Glomerular endothelial cell (primary cell): ENCODE measurements at regions not wholly inside any gene's neighbourhood (a gene's known extent, or its start where the extent isn't known, plus 50 kb on each side); places are given as distances from the start of the nearest gene placed in this dataset.

Experiments used
- DNase-seq: peaks from one replicate; pipeline ENCODE4 v3.0.0-alpha.2; 2011; ENCODE audit warnings: low read depth, low spot score; ENCODE audit errors: extremely low read depth

GRCh38 chr5:34480810-34481528 lies 175.2 kb upstream of the RAI14 start:
- DNase-seq: no peak

GRCh38 chr5:34483442-34484033 lies 172.6 kb upstream of the RAI14 start:
- no peak for DNase-seq

- DNase-seq: no peak
Measured at GRCh38 chr5:34484216-34484920, 171.8 kb upstream of the RAI14 start.

- DNase-seq: no peak
Measured at GRCh38 chr5:34485768-34486030, 170.4 kb upstream of the RAI14 start.

DNA sequence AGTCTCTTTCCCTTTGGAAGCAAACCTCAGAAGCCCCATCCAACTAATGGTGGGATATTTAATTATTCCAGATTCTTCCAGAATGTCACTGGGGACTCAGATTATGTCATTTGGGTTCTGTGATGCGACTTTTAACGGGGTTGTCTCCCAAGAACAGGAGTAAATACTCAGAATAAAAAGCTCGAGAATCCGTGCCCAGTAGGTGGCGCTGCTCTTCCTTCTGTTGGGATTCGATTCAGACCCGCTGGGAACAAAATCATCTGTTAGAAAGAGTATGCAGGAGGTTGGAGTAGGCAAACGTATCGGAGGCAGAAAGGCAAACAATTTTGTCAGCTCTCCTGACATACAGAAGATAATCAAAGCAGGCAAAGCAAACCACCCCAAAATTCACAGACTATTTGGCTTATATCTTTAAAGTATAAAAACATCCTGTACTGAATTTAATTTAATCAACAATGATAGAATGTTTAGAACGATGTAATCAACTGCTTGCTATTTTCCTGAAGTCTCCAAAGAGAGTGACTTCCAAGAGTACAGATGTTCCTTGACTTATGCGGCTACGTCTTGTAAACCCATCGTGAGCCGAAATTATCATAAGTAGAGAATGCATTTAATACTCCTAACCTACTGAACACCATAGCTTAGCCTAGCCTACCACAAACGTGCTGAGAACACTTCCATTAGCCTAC lies 169.8 kb upstream of the RAI14 start:
- peak; percentile 81 for DNase-seq

DNA sequence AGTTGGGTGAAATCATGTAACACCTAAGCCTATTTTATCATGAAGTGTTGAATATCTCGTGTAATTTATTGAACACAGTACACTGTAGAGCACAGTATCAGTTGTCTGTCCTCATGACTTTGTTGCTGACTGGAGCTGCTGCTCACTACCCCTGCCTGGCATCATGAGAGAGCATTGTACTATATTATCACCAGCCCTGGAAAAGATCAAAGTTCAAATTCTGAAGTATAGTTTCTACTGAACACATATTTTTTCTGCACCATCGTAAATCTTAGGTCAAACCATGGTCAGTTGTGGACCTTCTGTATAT lies 169.3 kb upstream of the RAI14 start:
- no peak for DNase-seq

DNA sequence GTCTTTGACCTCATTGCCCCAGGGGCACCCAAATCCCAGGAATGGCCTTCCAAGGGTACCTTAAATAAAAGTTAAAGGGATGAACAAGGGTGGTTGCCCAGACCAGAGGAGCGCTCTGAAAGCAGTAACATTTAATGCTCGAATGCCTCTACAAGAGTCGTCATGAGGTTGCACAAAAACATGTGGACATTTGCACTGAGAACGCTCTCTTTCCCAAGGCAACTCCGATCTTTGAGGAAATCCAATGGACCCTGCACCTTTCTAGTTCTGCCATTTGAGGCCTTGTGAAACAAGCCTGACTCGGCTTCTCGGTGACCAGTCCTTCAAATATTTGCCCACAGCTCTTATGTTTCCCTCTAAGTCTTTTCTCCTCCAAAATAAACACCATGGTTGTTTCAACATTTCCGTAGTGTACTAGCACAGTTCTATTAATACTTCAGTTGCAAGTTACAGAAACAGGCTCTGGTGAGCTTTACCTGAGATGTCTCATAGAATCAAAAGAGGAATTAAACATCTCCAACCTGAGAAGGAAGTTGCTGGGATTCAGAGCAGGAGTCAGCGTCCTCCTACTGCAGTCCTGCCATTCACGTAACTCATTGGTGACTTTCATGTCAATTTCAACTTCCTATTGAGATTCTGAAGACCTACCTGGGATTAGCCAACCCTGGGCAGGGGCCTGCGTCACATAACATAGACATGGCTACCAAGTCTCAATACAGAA lies 168.8 kb upstream of the RAI14 start:
- peak; percentile 50 for DNase-seq

GRCh38 chr5:34487956-34488355 lies 168.2 kb upstream of the RAI14 start:
- no peak for DNase-seq

- no peak for DNase-seq
Measured at GRCh38 chr5:34488984-34489383, 167.1 kb upstream of the RAI14 start.

DNA sequence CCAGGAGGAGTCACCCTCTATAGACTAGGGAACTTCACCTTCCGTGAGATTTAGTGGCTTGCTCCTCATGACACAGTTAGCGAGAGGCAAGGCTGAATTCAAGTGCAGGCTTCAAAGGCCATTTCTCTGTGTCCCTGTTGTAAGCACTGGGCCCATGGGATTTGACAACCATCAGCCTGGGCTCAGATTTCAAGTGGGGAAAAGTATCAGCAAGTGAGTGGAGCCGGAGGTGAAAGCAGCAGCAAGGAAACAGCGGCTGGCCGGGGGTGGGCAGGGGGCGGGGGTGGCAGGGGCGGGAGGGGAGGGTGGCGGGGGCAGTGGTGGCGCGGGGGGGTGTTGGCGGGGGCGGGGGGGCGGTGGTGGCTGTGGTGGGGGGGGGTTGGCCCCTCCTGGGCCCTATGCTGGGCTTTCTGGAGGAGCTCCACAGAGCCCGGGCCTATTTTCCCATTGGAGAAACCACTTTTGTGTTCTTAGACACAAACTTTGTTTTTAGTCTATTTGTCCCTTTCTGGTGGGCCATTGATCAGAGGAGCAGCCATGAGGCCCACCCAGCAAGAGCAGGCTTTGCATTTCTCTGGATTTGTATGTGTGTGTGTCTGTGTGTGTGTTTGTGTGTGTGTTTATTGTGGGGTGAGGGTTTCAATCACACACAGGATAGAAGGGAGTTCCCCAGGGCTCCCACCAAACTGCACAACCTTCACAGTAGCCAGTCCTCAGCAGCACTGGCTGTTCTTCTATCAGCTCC lies 165.4 kb upstream of the RAI14 start:
- DNase-seq: no peak

DNA sequence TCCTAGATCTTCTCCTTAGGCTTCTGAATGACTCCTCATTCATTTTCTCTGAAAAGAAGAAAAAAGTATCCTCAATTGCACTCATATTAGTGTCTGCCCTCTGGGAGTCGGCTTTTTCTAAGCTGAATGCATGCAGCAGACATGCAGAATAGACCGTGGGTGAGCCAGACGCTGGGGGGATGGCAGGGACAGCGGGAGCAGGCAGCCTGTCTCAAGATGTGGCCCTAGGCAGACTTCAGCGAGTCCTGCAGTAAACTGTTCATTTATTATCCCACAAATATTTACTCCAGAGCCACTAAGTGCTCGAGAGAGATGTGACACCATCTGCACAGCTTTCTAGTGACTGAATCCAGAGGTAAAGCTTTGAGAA lies 164.9 kb upstream of the RAI14 start:
- DNase-seq: no peak

GRCh38 chr5:34494111-34494755 lies 161.9 kb upstream of the RAI14 start:
- DNase-seq: no peak

DNA sequence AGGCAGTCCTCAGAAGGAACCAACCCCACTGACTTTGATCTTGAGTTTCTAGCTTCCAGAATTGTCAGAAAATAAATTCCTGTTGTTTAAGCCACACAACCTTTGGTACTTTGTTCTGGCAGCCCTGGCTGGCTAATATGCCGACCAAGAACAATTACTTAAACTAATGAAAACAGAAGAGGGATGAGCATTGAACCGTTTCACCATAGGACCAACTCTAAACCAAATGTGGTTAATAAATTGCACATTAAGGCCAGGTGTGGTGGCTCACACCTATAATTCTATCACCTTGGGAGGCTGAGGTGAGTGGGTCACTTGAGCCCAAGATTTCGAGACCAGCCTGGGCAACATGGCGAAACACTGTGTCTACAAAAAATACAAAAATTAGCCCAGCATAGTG lies 160.9 kb upstream of the RAI14 start:
- no peak for DNase-seq

GRCh38 chr5:34496260-34496691 lies 159.9 kb upstream of the RAI14 start:
- no peak for DNase-seq

- DNase-seq: no peak
Measured at GRCh38 chr5:34496701-34497469, 159.2 kb upstream of the RAI14 start.

DNA sequence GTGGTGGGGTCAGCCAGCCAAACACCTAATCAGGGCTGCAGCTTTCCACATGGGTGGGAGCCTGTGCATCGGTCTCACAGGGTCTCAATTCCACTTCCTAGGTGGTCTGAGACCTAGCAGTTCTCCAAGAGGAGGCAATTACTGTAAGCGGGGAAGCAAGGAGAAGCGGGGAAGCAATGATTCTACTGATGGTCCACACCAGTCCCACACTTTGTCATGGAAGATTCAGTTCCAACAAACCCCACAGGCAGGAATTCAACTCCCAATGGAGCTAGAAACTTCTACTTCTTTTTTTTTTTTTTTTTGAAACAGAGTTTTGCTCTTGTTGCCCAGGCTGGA lies 158.7 kb upstream of the RAI14 start:
- DNase-seq: no peak

GRCh38 chr5:34498572-34498971 lies 157.6 kb upstream of the RAI14 start:
- DNase-seq: no peak

- DNase-seq: no peak
Measured at GRCh38 chr5:34499001-34499734, 157.0 kb upstream of the RAI14 start.
